Osteocyte (in vitro differentiated cells): ENCODE measurements at regions not wholly inside any gene's neighbourhood (a gene's known extent, or its start where the extent isn't known, plus 50 kb on each side); places are given as distances from the start of the nearest gene placed in this dataset.

ENCODE experiments used
- DNase-seq: peaks from one replicate; pipeline ENCODE4 v3.0.0; 2021; ENCODE audit warnings: mixed read lengths; ENCODE audit not compliant: unreplicated experiment; ENCODE audit errors: extremely low spot score
- H3K27ac Mint-ChIP-seq: one replicate; pipeline ENCODE4 v1.8.0; 2021; ENCODE audit warnings: mild to moderate bottlenecking, mixed read lengths; ENCODE audit not compliant: unreplicated experiment
- H3K27me3 Mint-ChIP-seq: one replicate; pipeline ENCODE4 v1.8.0; 2021; ENCODE audit warnings: mixed read lengths; ENCODE audit not compliant: unreplicated experiment
- H3K36me3 Mint-ChIP-seq: one replicate; pipeline ENCODE4 v1.8.0; 2021; ENCODE audit warnings: mixed read lengths; ENCODE audit not compliant: unreplicated experiment
- H3K4me1 Mint-ChIP-seq: one replicate; pipeline ENCODE4 v1.8.0; 2021; ENCODE audit warnings: mixed read lengths; ENCODE audit not compliant: unreplicated experiment
- H3K4me3 Mint-ChIP-seq: one replicate; pipeline ENCODE4 v1.8.0; 2021; ENCODE audit warnings: mild to moderate bottlenecking, moderate library complexity, mixed read lengths; ENCODE audit not compliant: unreplicated experiment
- H3K9me3 Mint-ChIP-seq: one replicate; pipeline ENCODE4 v1.8.0; 2021; ENCODE audit warnings: mixed read lengths; ENCODE audit not compliant: unreplicated experiment
- TF ChIP-seq, protein P1 (sequence below): fragments of 200-600 bp; sonication (generic); IDR thresholded peaks from 2 replicates; pipeline ENCODE4 v1.5.0; 2021; ENCODE audit warnings: antibody characterized with exemption, mild to moderate bottlenecking, moderate library complexity

DNA sequence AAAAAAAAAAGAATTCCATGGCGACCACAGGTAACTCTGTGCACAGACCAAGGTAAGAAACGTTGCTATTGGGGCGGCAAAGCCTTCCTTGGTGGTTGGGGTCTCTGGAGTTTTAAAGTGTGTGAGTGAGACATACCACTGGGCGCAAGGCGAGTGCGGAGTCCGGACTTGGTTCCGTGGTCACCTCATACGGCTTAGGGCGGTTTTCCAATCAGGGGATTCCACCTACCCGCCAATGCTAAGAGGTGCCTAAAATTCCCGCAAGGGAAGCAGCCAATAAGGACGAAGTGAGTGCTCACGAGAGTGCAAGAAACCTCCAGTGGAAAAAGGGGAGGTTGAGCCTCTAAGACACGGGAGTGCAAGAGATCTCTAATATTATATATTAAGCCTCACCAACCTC is 68.6 kb upstream of the PRSS16 start:
- Mint-ChIP-seq H3K27me3 (peaks cover 22% of the 10 kb centered on the region), H3K4me3 (peak overlapping the region; percentile 95), H3K9me3 (no peaks in the 10 kb centered on the region), H3K27ac (peak overlapping the region; percentile 98), H3K4me1 (peaks cover 14% of the 10 kb centered on the region), H3K36me3 (no peaks in the 10 kb centered on the region)
- no peak for DNase-seq
- TF ChIP-seq, protein P1, sequence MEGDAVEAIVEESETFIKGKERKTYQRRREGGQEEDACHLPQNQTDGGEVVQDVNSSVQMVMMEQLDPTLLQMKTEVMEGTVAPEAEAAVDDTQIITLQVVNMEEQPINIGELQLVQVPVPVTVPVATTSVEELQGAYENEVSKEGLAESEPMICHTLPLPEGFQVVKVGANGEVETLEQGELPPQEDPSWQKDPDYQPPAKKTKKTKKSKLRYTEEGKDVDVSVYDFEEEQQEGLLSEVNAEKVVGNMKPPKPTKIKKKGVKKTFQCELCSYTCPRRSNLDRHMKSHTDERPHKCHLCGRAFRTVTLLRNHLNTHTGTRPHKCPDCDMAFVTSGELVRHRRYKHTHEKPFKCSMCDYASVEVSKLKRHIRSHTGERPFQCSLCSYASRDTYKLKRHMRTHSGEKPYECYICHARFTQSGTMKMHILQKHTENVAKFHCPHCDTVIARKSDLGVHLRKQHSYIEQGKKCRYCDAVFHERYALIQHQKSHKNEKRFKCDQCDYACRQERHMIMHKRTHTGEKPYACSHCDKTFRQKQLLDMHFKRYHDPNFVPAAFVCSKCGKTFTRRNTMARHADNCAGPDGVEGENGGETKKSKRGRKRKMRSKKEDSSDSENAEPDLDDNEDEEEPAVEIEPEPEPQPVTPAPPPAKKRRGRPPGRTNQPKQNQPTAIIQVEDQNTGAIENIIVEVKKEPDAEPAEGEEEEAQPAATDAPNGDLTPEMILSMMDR, result no peak

GRCh38 chr6:27183060-27183832 is 64.3 kb upstream of the PRSS16 start:
- H3K27ac Mint-ChIP-seq, result no peak overlapping the region
- TF ChIP-seq, protein P1, result no peak
- no peaks in the 10 kb centered on the region for H3K9me3 Mint-ChIP-seq
- peaks cover 22% of the 10 kb centered on the region for H3K27me3 Mint-ChIP-seq
- peaks cover 19% of the 10 kb centered on the region for H3K4me1 Mint-ChIP-seq
- H3K36me3 Mint-ChIP-seq, result no peaks in the 10 kb centered on the region
- DNase-seq, result no peak
- H3K4me3 Mint-ChIP-seq, result no peak overlapping the region

DNA sequence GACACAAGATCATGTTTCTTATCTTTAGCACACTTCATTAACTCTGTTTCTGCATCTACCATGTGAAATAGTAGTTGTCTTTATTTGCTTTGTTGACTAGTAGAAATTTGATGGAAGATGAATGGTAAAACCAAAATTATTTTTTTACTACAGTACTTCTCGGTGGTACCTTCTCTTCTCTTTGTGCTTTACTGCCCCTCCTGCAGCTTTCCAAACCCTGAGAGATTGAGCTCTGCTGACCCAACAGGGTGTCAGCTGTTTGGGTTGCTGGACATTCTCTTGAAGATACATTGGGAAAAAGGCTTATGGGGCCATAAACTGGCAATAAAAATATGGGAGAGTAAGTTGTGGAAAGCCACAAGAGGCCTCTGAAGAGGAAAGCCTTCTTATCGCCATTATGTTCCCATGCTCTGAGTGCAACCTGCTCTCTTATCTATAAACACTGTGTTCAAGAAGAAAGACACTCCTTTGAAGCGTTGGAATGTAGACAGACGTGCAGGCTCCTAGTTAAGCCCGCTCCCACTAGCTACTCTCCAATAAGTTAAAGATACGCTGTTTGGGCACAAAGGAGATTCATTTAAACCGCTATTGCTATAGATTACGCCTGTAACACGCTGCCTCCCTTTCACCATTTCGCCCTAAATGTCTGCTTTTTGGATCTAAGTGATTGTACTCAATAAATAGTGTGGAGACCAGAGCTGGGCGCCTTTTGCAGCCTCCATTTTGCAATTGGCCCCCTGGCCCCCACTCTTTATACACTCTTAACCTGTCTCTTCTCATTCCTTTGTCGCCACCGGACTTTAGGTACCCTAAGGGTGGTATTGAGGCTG is 60.1 kb upstream of the PRSS16 start:
- Mint-ChIP-seq H3K27ac (peak overlapping the region; percentile 95), H3K4me3 (peak overlapping the region; percentile 90), H3K9me3 (no peaks in the 10 kb centered on the region), H3K27me3 (no peaks in the 10 kb centered on the region), H3K4me1 (peaks cover 11% of the 10 kb centered on the region), H3K36me3 (no peaks in the 10 kb centered on the region)
- DNase-seq, result no peak
- TF ChIP-seq, protein P1, result no peak

DNA sequence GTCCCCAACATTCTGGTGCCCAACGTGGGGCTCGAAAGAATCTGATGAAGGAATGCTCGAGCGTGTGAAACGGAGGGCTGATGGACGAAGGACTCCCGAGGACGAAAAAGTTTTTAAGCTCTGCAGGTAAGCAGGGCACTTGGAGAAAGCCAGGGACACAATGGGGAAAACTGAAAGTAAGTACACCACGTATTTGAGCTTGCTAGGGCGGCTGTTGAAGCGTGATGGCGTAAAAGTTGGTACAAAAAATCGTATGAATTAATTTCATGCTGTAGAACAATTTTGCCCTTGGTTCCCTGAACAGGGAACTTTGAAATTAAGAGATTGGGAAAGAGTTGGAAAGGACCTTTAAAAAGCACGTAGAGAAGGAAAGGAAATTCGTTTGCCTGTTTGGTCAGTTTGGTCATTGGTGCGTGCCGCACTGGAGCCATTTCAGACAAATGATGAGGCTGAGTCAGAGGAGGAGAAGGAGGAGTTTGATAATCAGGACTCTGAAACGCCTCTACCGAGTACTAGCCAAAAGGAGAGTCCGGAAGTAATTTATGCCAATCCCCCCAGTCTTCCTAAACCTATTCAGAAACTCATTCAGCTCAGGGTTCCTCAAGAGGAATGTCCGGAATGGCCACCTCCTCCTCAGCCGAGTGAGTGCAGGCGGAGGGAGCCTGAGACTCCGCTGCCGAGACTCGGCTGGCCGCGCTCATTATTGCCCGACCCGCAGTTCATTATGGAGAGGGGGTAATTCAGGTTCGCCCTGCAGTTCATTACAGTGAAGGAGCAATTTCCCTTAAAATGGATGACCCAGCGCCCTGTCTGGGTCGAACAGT is 59.2 kb upstream of the PRSS16 start:
- DNase-seq, result no peak
- Mint-ChIP-seq H3K36me3 (no peaks in the 10 kb centered on the region), H3K27ac (peak overlapping the region; percentile 95), H3K4me3 (peak overlapping the region; percentile 90), H3K4me1 (peaks cover 11% of the 10 kb centered on the region), H3K27me3 (no peaks in the 10 kb centered on the region), H3K9me3 (no peaks in the 10 kb centered on the region)
- TF ChIP-seq, protein P1, result no peak
